ENCODE measurements at regions not wholly inside any gene's neighbourhood (a gene's known extent, or its start where the extent isn't known, plus 50 kb on each side); places are given as distances from the start of the nearest gene placed in this dataset.
"Not testable (repeated sequence)": the region's sequence is repeated elsewhere in the genome, so short reads cannot be mapped to it uniquely, and the experiment has no call there.

DNA sequence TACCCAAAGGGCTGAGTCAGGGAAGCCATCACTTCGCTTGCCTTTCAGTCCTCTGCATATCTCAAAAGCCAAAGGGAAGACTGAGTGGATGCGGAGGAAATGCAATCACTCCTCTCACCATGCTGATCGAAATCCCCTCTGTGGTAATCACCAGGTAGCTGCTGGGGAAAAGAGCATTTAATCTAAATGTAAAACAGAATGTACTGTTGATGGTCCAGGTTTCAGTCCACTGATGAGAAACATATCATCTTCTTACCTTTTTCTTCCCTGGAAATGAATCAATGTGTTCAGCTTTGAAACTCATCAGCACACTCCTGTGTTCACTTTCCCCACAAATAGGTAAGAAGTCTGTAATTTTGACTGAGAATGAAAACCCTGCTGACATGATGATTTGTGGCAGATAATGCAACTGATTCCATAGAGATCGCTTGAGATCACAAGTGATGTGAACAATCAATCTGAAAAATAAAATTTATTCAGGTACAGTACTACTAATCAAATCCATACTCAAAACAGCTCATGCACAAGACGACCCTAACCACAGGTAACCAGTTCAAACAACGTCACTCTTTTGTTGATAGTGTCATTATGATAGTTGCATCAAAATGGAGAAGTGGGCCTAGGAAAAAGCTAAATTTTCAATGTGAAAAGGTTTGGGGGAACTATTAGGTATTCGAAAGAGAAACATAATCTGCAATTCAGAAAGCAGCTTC is 454.0 kb upstream of the RGMB start:
- H3K27me3 ChIP-seq = no peaks in the 10 kb centered on the region
- no peak overlapping the region for H3K4me3 ChIP-seq
- no peak for DNase-seq (ENCODE audit: extremely low spot score in 2 of 2)
- TF ChIP-seq POLR2AphosphoS5 (IDR thresholded peaks at IDR 0.05; ENCODE audit: insufficient read depth in 1 of 2, low read depth in 1 of 2) = no peak
- no peak for TF ChIP-seq POLR2A (IDR thresholded peaks at IDR 0.05)
- TF ChIP-seq, protein P1, sequence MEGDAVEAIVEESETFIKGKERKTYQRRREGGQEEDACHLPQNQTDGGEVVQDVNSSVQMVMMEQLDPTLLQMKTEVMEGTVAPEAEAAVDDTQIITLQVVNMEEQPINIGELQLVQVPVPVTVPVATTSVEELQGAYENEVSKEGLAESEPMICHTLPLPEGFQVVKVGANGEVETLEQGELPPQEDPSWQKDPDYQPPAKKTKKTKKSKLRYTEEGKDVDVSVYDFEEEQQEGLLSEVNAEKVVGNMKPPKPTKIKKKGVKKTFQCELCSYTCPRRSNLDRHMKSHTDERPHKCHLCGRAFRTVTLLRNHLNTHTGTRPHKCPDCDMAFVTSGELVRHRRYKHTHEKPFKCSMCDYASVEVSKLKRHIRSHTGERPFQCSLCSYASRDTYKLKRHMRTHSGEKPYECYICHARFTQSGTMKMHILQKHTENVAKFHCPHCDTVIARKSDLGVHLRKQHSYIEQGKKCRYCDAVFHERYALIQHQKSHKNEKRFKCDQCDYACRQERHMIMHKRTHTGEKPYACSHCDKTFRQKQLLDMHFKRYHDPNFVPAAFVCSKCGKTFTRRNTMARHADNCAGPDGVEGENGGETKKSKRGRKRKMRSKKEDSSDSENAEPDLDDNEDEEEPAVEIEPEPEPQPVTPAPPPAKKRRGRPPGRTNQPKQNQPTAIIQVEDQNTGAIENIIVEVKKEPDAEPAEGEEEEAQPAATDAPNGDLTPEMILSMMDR (IDR thresholded peaks at IDR 0.05) = no peak
- no peaks in the 10 kb centered on the region for H3K4me1 ChIP-seq
- intact Hi-C loops (cut with DNase I) = no loop called here
- H3K27ac ChIP-seq = no peak overlapping the region
- no peaks in the 10 kb centered on the region for H3K9me3 ChIP-seq
- H3K36me3 ChIP-seq = no peaks in the 10 kb centered on the region

DNA sequence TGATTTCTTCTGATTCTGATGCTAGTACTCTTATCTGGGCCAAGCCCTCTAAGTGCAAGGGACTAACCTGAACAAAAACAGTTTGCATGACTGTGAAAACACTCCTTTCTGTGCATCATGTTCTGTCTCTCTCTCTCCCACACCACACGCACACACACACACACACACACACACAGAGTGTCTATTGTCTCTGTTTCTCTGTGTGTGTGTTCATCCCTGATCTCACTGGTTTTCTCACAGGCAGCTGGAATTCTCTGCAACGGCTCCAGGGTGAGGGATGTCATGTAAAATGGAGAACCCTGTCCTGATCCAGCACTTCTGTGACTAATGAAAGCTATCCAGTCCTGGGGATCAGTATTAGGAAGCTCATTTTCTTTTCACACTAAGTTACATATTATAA is 453.1 kb upstream of the RGMB start:
- Histone ChIP-seq H3K27ac (no peak overlapping the region), H3K4me3 (no peak overlapping the region), H3K4me1 (no peaks in the 10 kb centered on the region), H3K36me3 (no peaks in the 10 kb centered on the region), H3K27me3 (no peaks in the 10 kb centered on the region), H3K9me3 (no peaks in the 10 kb centered on the region)
- no peak for DNase-seq (ENCODE audit: extremely low spot score in 2 of 2)
- intact Hi-C loops (cut with DNase I) = no loop called here
- TF ChIP-seq POLR2A (IDR thresholded peaks at IDR 0.05) (no peak), POLR2AphosphoS5 (IDR thresholded peaks at IDR 0.05; ENCODE audit: insufficient read depth in 1 of 2, low read depth in 1 of 2) (no peak)
- TF ChIP-seq, protein P1 (IDR thresholded peaks at IDR 0.05) = no peak

DNA sequence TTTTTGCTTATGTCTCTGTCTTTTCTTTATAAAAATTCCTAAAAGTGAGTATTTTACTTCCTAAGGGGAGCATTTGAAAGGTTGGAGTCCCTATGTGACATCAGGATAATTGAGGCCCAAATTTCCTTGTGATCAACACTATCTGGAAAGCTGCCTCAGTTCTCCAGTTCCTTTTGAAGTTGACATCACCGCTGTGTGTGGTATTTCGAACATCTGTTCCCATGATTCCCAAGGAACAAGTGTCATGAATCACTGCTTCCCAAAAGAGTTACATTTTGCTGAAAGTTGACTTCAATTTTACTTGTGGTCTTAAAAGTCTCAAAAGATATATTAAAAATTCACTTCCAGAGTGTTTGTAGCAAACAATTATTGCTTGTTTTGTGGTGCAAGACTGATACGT is 452.1 kb upstream of the RGMB start:
- DNase-seq (ENCODE audit: extremely low spot score in 2 of 2) = no peak
- TF ChIP-seq POLR2AphosphoS5 (IDR thresholded peaks at IDR 0.05; ENCODE audit: insufficient read depth in 1 of 2, low read depth in 1 of 2) = no peak
- TF ChIP-seq, protein P1 (IDR thresholded peaks at IDR 0.05) = no peak
- no peak for TF ChIP-seq POLR2A (IDR thresholded peaks at IDR 0.05)
- no peak overlapping the region for H3K27ac ChIP-seq
- H3K4me1 ChIP-seq = no peaks in the 10 kb centered on the region
- intact Hi-C loops (cut with DNase I) = no loop called here
- no peak overlapping the region for H3K4me3 ChIP-seq
- no peaks in the 10 kb centered on the region for H3K9me3 ChIP-seq
- H3K27me3 ChIP-seq = no peaks in the 10 kb centered on the region
- H3K36me3 ChIP-seq = no peaks in the 10 kb centered on the region

DNA sequence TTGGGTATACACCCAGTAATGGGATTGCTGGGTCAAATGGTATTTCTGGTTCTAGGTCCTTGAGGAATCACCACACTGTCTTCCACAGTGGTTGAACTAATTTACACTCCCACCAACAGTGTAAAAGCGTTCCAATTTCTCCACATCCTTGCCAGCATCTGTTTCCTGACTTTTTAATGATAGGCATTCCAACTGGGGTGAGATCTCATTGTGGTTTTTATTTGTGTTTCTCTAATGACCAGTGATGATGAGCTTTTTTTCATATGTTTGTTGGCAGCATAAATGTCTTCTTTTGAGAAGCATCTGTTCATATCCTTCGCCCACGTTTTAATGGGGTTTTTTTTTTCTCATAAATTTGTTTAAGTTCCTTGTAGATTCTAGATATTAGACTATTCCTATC is 448.3 kb upstream of the RGMB start:
- H3K4me3 ChIP-seq; H3K36me3 ChIP-seq; H3K9me3 ChIP-seq; H3K27ac ChIP-seq; intact Hi-C loops (cut with DNase I); H3K4me1 ChIP-seq; DNase-seq (ENCODE audit: extremely low spot score in 2 of 2); H3K27me3 ChIP-seq: not testable (repeated sequence)

DNA sequence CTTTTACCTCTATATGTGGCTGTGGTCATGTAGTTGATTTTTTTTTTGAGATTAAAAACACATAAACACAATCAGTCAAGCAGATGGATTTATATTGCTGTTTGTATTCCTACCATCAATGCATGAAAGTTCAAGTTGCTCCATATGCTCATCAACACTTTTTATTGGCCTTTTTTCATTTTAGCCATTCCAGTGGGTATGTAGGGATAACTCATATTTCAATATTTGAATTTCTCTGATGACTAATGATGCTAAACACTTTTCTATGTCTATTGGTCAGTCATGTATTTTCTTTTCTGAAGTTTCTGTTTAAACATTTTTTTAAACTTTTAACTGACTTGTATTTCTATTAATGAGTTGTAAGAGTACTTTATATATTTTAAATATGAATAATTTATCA is 445.4 kb upstream of the RGMB start:
- Histone ChIP-seq H3K27ac (no peak overlapping the region), H3K9me3 (no peaks in the 10 kb centered on the region), H3K27me3 (no peaks in the 10 kb centered on the region), H3K4me1 (no peaks in the 10 kb centered on the region), H3K4me3 (no peak overlapping the region), H3K36me3 (no peaks in the 10 kb centered on the region)
- intact Hi-C loops (cut with DNase I) = no loop called here
- no peak for DNase-seq (ENCODE audit: extremely low spot score in 2 of 2)
- TF ChIP-seq, protein P1 (IDR thresholded peaks at IDR 0.05) = no peak
- no peak for TF ChIP-seq POLR2AphosphoS5 (IDR thresholded peaks at IDR 0.05; ENCODE audit: insufficient read depth in 1 of 2, low read depth in 1 of 2)
- TF ChIP-seq POLR2A (IDR thresholded peaks at IDR 0.05) = no peak
